IPS-NIHi7 (cell line): ENCODE measurements at regions not wholly inside any gene's neighbourhood (a gene's known extent, or its start where the extent isn't known, plus 50 kb on each side); places are given as distances from the start of the nearest gene placed in this dataset.

Source experiments
- DNase-seq: peaks from one replicate; pipeline ENCODE4 v3.0.0; 2012; ENCODE audit warnings: mixed read lengths; ENCODE audit errors: extremely low spot score

DNA sequence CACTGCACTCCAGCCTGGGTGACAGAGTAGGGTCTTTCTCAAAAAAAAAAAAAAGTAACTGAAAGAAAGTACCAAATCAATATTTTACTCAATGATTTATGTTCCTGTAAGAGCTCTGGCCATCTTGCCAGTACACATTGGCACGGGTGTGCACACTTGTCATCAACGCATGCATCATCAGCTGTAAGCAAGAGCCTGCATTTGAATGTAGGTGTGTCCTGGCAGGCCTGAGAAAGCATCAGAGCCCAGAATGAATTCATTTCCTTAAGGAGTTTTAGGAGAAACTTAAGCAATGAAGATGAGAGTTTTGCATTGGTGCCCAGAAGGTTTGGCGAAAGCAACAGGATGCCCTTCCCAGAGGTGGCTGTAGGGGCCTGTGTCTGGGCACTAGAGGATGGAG is 88.5 kb upstream of the FZD10 start:
- no peak for DNase-seq

DNA sequence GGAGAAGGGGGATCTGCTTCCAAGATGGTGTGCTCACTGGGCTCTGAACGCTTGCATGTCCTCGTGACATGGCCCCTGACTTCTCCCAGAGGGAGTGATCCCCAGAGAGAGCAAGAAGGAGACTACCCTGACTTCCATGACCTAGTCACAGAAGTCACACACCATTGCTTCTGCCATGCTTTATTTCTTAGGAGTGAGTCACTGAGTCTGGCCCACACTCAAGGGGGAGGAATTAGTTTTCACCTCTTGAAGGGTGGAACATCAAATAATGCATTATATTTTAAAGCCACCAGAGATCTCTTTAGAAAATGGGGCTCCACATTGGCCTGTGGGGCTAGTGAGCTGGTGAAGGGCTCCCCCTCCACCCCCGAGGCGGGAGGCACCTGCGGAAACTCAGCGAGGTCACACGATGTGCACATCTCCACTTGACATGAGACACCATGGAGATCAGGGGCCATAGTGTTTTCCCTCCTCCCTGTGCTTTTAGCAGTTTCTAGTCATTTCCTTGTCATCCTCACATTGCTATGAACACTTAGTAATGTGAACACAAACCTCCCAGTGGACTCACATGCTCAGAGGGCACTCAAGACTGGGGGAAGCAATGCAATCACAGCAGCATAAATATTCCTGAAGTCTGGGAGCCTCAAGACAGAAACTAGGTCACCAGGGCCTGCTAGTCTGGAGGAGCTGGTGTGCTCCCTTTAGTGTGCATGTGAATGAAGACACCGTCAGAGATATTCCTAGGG is 87.4 kb upstream of the FZD10 start:
- DNase-seq: no peak

DNA sequence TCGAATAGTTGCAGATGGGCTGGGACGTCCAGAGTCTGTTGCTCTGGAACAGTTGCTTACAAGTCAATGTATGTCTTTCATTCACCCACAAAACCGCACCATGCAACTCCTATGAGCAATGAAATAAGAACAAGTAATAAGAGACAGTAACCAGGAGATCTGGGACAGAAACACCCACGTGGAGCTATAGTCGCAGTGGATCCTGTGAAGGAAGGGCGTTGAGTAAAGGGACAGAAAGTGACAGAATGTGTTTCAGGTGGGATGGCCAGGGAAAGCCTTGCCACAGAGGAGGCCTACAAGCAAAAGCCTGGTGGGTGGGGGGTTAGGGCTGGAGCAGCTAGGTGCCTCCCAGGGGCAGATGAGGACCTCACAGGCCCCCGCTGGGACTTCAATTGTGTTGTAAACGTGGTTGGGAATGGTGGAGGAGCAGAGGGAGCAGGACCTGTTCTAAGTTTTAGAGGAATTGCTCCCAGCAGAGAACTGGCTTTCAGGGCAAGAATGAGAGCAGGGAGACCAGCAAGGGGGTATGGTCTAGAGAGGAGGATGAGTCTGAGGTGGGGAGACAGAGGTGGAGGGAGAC is 86.7 kb upstream of the FZD10 start:
- DNase-seq: peak; percentile 31

DNA sequence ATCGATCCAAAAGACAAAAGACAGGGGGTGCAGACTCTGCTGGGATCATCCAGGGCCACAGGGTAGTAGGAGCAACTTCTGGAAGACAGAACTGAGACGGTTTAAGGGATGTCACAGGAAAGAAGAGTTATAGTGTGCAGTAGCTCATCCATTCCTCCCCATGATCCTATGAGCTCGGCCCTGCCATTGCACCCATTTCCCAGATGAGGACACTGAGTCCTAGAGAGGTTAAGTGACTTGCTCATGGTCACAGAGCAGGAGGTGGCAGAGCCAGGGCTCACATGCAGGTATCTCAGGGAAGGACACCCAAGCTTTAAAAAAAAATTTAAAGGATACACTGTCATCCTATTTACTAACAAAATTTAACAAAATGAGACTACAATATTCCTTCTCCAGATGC is 86.1 kb upstream of the FZD10 start:
- DNase-seq: no peak

DNA sequence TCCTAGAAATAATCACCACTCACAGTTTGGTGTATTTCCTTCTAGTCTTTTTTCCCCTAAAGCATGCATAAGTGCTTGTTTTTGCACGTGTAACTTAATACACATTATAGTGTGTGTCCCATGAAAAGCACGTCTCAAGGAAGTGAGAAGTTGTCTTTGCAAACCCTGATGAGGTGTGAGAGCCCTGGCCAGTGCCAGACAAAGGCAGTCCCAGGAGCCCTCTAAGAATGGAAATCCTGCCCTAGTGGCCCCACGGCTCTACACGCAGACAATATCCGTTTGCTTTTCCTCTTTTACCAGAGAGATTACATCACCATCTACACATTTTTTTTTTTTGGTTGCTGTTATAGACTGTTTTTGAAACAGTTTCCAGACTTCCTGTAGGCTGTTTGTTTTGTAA is 85.5 kb upstream of the FZD10 start:
- DNase-seq: no peak

DNA sequence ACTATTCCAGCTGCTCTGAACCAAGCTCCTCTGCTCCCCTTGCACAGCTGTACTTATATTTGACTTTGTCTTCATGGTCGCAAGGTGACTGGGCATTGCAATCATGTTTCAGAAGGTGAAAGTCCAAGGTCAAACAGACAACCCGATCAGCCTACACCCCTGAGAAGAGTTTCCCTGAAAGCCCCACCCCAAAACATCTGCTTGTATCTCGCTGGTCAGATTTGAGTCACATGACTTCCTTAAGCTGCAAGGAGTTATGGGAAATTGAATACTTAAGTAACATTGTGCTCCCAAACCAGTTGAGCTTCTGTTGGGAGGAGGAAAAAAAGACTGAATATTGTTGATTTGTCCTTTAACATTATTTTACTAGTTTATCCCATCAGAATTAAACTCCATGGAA is 83.4 kb upstream of the FZD10 start:
- DNase-seq: no peak

DNA sequence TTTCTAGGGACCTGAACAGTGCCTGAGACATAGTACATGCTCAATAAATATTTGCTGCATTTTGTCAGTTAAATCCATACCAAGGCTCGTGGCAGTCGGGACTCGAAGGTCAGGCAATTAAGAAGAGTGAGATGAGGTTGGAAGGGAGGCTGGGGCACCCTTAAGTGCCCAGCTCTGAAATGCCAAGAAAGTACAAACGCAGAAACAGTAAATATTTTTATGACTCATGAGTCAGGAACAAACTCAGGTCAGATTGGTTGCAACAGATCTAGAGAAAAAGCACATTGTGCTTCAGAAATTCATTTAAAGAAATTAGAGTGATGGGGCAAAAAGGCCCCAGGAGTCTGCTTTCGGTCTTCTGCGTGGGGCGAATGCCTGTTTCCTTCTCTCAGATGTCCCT is 83.0 kb upstream of the FZD10 start:
- no peak for DNase-seq

DNA sequence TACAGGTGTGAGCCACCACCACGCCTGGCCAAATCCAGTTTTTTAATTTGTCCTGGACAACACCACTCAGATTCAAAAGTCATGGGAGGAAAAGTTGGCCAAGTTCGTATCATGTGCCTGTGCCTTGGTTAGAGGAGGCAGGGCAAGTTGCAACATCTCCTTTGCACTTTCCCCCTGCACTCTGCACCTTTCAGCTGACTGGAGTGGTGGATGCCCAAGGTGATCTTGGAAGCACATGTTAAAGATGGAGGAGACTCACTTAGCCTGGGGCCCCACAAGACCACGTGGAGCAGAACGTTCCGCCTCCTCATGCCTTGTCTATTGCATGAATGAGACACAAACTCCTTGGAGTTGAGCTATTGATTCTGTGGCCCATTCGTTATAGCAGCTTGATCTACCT is 82.1 kb upstream of the FZD10 start:
- no peak for DNase-seq

DNA sequence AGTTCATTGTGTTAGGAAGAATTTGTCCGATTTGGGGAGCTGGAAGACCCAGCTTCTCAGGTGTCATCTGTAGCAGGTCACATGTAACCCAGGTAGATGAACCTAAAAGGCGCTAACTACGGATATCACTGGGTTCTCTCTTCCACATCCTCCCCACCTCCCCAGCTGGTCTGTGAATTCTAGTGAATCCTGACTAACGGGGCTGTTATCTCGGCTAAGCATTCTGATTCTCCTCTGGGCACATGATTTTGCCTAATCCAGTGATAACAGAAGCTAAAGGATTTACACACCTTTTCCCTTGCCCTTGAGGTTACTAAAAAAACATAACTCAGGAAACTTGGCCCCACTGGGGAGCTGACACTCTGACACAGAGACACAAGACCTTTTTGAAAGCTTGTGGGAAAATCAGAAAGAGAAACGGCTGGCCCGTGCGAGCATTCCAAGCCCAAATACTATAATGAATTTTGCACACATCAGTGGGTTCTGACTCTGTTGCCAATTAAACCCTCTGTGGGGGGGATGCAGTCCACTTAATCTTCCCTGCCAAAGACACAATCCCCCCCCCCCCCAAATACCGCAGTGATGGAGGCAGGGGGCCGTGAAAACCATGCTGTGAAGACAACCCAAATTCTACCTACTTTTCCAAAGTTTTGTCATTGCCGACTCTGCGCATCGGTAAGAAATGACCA is 81.0 kb upstream of the FZD10 start:
- DNase-seq: no peak

DNA sequence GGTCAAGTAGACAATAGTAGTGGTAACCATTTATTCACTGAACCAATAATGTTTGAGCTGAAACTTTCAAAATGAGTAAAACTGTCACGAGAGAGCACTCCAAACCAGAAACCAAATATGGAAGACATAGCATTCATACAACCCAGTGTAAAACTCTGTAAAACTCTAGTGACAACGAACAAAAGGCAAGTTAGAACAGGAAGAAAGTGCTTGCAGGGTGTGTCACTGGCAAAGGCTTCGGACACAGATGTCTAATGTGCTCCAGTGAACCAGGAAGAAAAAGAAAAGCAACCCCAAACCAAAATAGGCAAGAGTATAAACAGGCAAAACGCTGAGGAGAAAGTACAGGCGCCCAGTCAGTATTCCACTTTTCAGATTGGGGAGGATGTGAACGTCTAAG is 79.3 kb upstream of the FZD10 start:
- no peak for DNase-seq

DNA sequence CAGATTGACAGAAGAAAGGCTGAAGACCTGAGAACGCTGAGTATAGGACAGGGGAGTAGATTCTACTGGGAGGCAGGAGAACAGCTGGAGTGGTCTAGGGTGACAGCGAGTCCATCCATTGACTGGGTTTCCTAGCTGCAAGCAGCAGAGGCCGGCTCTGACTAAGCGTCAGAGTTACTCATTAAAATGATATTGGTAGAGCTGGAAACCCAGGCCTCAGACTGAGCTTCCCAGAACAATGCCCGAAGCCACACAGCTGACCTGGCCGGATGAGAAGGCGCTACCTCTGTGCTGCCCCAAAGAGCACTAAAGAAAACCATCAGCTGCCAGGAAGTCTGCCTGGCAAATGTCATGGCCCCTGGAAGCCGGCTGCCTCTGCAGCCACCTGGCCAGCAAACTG is 78.5 kb upstream of the FZD10 start:
- no peak for DNase-seq

DNA sequence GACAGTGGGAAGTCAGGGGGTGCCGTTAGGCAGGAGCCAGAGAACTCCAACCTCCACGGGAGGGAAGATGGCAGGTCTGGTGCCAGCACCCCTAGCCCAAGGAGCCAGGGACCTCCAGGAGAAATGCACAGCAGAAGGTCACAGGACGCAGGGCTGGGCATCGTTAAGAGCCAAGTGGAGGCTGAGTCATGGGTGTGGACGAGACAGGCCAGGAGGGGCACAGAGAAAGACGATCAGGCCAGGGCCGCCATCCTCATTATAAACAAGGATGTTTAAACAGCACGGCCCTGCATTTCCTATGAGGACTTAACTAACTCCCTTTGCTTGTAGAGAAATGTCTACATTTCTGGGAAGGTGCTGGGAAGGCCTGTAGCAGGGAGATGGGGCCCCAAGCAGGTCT is 77.9 kb upstream of the FZD10 start:
- no peak for DNase-seq

DNA sequence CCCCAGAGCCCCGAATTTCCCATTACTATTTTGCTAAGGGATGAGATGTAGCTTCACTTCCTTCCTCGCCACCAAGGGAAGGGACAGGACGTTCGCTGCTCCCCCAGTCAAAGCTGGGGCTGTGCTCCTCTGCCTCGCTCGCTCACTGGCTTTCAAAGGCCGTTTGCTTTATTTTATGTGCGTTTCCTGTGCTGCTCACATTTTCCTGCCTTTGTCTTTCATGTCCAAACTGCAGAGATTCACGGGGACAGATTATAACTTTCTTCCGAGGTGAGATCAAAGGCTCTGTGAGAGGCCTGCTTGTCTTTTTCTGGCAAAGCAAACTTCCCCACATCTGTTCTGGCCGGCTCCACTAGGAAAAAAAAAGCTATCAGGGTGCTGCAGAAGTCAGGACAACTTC is 76.0 kb upstream of the FZD10 start:
- no peak for DNase-seq

DNA sequence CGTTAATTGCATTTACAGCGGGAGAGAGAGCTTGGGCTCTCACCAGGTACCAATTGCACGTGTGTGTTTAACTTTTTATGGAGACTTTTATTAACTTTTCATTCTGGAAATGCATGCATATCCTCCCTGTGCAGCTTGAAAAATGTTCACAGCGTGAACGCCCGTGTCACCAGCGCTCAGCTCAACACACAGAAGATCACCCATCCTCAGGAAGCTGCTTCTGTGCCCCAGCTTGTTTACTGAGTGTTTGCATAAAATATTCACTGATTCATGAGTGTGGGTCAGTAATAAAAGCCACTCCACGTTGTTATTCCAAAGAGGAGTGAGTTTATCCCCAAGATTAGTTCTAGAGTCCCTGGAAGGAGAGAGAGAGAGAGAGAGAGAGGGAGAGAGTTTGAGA is 75.5 kb upstream of the FZD10 start:
- no peak for DNase-seq

DNA sequence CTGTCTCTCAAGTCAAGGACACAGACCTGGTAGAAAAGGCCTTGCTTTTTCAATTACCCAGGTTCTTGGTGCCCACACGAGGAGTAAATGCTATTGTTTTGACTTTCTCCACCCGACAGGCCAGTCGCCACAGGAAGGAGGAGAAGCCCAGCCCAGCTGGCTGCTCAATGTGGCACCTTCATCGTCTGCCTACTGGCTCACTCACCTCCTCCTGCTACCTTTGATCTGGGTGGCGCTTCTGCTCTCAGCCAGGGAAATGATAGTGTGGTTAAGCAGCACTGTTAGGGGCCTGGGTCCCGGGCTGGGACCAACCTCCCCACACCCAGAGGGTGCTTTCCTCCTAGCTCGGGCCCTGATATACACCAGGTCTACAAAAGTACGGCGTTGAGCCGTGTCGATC is 75.0 kb upstream of the FZD10 start:
- no peak for DNase-seq

DNA sequence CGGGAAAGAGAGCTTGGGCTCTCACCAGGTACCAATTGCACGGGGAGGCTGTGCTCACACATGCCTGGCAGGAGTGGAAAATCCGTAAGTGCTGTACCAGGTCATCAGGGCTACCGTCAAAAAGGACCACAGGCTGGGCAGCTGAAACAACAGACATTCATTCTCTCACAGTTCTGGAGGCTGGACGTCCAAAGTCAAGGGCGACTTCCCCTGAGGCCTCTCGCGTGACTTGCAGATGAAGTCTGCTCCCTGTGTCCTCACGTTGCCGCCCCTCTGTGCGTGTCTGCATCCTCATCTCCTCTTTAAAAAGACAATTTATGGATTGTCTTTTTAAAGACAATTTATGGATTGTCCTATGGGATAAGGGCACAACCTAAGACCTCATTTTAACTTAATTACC is 73.8 kb upstream of the FZD10 start:
- no peak for DNase-seq

DNA sequence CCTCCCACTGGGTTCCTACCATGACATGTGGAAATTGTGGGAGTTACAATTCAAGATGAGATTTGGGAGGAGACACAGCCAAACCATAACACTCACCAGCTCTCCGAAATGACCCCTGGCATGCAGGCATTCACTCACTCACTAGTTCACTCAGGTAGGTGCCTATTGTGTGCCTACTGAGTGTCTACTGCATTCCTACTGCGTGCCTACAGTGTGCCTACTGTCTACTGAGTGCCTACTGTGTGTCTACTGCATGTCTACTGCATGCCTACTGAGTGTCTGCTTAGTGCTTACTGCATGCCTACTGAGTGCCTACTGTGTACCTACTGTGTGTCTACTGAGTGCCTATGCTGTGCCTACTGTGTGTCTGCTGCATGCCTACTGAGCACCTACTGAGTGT is 71.7 kb upstream of the FZD10 start:
- no peak for DNase-seq

DNA sequence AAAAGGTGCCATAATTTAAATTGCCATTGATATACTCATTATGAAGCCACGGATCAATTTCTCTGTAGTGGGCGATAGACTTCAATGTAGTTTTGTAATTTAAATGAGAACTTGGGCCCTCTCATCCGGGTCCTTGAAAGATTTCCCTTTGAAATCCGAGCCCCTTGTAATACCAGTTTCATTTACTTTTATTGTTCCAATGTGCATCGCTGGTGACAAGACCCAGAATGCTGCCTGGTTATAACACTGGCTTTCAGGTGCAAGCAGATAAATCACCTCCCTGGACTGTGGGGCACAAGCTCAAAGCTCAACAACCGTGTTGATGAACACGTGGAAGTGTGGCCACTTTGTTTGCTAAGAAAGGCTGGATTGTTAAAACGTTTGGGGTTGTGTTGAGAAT is 68.9 kb upstream of the FZD10 start:
- no peak for DNase-seq

DNA sequence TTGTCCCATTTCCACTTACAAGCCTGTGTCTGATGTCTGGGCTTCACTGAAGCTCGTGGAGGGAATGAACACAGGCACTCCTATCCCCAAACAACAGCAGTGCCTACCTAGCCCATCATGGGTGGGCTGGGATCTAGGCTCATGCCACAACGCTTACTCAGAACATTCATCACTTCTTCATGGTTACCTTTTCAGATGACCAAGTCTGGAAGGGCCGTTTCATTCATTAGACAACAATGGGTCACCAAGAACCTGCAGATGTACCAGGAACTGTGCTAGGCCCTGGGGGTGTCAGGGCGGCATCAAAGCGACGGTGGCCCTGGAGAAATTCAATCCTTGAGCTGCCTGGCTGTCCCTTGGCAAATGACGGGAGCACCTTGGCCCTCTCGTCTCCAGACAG is 64.9 kb upstream of the FZD10 start:
- no peak for DNase-seq

DNA sequence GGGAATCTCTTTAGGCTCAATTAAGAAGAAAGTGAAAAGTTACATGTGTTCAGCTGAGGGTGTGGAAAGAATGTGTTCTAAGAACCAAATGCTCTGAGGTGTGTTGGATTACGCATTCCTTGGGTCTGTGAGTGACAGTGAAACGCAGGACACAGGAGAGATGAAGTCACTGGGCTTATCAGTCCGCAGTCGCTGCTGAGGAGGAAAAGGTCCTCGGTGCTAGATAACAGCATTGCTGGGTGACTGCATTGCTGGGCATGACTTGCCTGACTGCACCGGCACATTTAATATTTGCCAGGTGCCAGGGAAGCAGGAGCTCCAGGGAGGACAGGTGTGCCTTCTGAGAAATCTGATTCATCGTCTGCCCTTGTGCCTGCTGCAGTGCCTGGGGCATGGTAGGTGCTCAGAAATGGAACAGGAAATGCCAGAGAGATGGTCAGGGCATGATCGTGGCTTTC is 64.4 kb upstream of the FZD10 start:
- no peak for DNase-seq

DNA sequence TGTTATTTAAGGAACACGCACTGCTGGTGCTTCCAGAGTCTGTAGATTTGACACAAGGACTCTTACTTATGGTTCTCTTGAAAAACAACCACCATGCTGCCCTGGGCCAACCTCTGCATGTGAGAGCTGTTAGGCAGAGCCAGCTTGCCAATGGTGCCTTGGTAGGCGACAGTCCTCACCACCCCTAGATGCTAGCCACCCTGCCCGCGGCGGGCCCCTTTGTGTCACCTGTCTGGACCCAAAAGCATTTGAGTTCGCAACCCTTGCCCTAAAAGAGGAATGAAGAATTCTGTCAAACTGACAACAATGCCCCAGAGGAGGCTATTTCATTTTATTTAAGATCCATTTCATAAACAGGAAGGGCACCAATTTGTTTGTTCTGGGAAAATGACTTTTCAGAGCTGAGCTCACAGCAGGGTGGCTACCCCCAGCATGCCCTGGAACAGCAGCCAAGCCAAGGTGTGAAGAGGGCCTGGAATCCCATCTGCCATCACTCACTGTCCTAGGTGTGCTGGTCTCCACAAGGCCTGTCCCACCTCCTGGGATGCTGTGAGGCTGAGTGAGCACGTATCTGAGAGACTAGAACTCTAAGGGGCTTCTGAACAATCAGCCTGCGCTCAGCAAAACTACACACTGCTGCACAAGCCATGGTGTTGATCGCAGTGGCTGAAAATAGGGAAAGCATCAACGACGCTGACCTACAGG is 63.8 kb upstream of the FZD10 start:
- no peak for DNase-seq

DNA sequence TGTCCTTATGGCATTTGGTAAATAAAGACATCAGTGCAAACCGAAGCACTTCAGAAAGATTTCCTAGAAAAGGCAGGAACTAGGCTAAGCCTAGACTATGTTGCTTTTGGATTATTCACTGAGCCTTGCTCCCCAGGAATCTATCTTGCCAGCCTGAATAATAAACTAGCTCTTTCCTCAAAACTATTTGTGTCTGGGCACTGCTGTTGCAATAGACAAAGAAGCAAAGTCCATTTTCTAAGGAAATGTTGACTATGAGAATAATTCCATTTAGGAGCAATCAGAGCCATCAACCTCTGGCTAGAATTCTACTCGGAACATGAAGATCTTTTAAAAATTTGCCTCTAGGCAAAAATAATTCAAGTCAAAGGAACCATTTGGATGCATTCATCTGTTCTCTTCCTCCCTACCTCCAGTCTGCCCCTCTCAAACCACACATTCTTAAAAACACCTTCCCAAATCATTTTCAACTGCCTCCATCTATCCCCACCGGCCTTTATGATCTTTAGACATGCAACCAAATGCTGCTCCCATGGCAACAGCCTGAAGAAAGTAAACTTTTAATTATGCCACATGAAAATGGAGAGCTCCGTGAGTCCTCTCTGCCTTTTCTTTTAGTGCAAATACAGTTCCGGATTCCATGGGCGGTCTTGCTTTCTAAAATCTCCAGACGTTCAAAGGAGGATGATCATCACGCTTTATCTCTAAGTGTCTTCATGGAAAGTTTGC is 61.5 kb upstream of the FZD10 start:
- no peak for DNase-seq
